ES-I3 (cell line): ENCODE measurements at regions not wholly inside any gene's neighbourhood (a gene's known extent, or its start where the extent isn't known, plus 50 kb on each side); places are given as distances from the start of the nearest gene placed in this dataset.
"Not testable (repeated sequence)": the region's sequence is repeated elsewhere in the genome, so short reads cannot be mapped to it uniquely, and the experiment has no call there.

Experiments
- H3K36me3 ChIP-seq: 2 replicates; pipeline ENCODE4 v1.6.1; 2013; ENCODE audit warnings: mild to moderate bottlenecking, low read length, control low read depth, moderate library complexity; ENCODE audit not compliant: insufficient read depth
- H3K4me1 ChIP-seq: 2 replicates; pipeline ENCODE4 v1.6.1; 2013; ENCODE audit warnings: mild to moderate bottlenecking, control low read depth, low read length; ENCODE audit not compliant: insufficient read depth
- H3K9ac ChIP-seq: 2 replicates; pipeline ENCODE4 v1.6.1; 2013; ENCODE audit warnings: low read depth, mild to moderate bottlenecking, low read length, moderate library complexity
- H3K9me3 ChIP-seq: 2 replicates; pipeline ENCODE4 v1.6.1; 2013; ENCODE audit warnings: mild to moderate bottlenecking, low read length, moderate library complexity; ENCODE audit not compliant: control insufficient read depth, insufficient read depth

GRCh38 chrX:115840729-115841409 lies 279.9 kb downstream of the PLS3 start:
- not testable (repeated sequence) for H3K9me3 ChIP-seq, H3K4me1 ChIP-seq, H3K36me3 ChIP-seq, H3K9ac ChIP-seq

GRCh38 chrX:115850986-115851385 lies 290.0 kb downstream of the PLS3 start:
- H3K9me3 ChIP-seq, H3K9ac ChIP-seq, H3K36me3 ChIP-seq, H3K4me1 ChIP-seq: not testable (repeated sequence)

DNA sequence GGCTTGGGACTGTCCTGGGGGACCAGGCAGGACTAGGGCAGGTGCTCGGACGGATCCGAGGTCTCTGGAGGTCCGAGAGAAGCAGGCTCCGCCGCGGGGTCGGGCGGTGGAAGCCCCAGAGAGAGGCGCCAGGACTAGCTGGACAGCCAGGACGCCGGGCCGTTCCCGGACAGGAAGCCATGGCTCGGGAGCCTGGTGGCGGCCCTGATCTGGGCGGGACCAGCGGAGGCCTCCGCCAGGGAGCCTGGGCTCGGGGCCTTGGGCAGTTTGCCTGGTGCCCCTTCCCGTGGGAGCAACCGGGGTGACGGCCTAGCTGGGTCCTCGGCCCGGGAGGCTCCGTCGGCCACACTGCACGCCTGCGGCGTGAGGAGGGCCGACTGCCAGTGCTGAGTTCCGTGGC lies 292.3 kb downstream of the PLS3 start:
- H3K36me3 ChIP-seq, H3K9ac ChIP-seq, H3K9me3 ChIP-seq, H3K4me1 ChIP-seq: not testable (repeated sequence)

DNA sequence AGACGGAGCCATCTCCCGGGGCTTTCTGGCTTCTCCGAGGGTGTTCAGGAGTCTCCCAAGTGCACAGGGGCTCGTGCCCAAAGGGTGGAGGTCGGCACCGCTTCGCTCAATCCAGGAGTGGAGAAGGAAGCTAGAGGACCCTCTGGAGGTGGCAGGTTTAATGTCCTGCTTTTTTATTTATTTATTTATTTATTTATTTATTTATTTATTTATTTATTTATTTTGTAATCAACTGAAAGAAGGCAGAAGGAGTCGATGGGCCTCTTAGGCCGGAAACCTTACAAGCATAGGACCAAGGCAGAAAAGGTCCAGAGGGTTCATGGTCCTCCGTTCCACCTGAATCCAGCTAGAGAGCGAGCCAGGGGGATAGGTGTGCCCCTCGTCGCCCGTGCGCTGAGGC lies 289.4 kb upstream of the AGTR2 start:
- not testable (repeated sequence) for H3K9me3 ChIP-seq, H3K36me3 ChIP-seq, H3K9ac ChIP-seq, H3K4me1 ChIP-seq

DNA sequence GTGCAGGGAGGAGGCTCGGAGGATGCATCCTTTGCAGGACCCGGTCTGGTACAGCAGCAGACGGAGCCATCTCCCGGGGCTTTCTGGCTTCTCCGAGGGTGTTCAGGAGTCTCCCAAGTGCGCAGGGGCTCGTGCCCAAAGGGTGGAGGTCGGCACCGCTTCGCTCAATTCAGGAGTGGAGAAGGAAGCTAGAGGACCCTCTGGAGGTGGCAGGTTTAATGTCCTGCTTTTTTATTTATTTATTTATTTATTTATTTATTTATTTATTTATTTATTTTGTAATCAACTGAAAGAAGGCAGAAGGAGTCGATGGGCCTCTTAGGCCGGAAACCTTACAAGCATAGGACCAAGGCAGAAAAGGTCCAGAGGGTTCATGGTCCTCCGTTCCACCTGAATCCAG lies 286.4 kb upstream of the AGTR2 start:
- H3K4me1 ChIP-seq, H3K9ac ChIP-seq, H3K9me3 ChIP-seq, H3K36me3 ChIP-seq: not testable (repeated sequence)

- not testable (repeated sequence) for H3K9ac ChIP-seq, H3K9me3 ChIP-seq, H3K4me1 ChIP-seq, H3K36me3 ChIP-seq
These were observed 282.5 kb upstream of the AGTR2 start for GRCh38 chrX:115888041-115888440.

DNA sequence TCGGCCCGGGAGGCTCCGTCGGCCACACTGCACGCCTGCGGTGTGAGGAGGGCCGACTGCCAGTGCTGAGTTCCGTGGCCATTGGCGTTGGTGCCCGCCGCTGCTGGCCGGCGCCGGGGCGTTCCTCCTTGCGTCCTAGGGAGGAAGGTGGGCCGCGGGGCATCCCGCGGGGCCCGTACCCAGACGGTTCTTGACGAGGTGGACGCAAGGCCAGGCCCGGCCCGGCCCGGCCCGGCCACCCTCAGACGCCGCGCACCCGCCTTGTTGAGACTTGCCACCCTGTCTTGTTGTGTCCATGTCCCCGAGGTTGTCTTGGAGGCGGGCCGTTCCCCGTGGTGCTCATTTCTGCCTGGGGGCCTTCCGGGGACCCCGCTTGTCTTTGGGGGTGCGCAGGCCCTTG lies 282.0 kb upstream of the AGTR2 start:
- not testable (repeated sequence) for H3K9me3 ChIP-seq, H3K36me3 ChIP-seq, H3K9ac ChIP-seq, H3K4me1 ChIP-seq

DNA sequence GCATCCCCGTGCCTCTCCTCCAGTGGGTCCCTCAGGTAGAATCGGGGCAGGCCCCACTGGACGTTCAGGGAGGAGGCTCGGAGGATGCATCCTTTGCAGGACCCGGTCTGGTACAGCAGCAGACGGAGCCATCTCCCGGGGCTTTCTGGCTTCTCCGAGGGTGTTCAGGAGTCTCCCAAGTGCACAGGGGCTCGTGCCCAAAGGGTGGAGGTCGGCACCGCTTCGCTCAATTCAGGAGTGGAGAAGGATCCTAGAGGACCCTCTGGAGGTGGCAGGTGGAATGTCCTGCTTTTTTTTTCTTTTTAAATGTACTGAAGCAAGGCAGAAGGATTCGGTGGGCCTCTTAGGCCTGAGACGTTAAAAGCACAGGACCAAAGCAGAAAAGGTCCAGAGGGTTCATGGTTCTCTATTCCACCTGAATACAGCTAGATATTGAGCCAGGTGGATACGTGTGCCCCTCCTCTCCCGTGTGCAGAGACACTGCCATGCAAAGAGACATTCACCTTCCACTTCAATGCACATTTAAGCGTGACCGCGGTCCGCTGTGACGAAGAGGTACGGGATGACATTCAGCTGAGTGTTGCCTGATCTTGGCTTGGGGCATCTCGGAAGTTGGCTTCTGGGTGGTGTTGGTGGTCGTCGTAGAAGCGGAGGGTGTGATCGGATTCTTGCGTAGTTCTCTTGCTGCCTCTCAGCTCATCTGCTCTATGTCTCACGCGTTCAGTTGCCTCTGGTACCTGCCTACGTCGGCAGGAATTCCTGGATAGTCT lies 281.2 kb upstream of the AGTR2 start:
- Histone ChIP-seq H3K4me1 (peaks cover 6% of the 10 kb centered on the region; the same call in 1 of the 2 replicates), H3K36me3 (peaks cover 4% of the 10 kb centered on the region; the same call in 1 of the 2 replicates), H3K9me3 (no peaks in the 10 kb centered on the region), H3K9ac (no peak overlapping the region)

GRCh38 chrX:115892056-115892708 lies 278.4 kb upstream of the AGTR2 start:
- Histone ChIP-seq H3K36me3 (peaks cover 4% of the 10 kb centered on the region; the same call in 1 of the 2 replicates), H3K4me1 (peaks cover 6% of the 10 kb centered on the region; the same call in 1 of the 2 replicates), H3K9ac (no peak overlapping the region), H3K9me3 (no peaks in the 10 kb centered on the region)

- no peaks in the 10 kb centered on the region for H3K9me3 ChIP-seq
- H3K9ac ChIP-seq, result no peak overlapping the region
- H3K4me1 ChIP-seq, result peaks cover 6% of the 10 kb centered on the region; the same call in 1 of the 2 replicates
- H3K36me3 ChIP-seq, result peaks cover 4% of the 10 kb centered on the region; the same call in 1 of the 2 replicates
These were observed 277.5 kb upstream of the AGTR2 start for GRCh38 chrX:115892787-115893671.

GRCh38 chrX:115894087-115894486 lies 276.5 kb upstream of the AGTR2 start:
- Histone ChIP-seq H3K9me3 (no peaks in the 10 kb centered on the region), H3K36me3 (peaks cover 4% of the 10 kb centered on the region; the same call in 1 of the 2 replicates), H3K4me1 (peaks cover 6% of the 10 kb centered on the region; the same call in 1 of the 2 replicates), H3K9ac (no peak overlapping the region)

DNA sequence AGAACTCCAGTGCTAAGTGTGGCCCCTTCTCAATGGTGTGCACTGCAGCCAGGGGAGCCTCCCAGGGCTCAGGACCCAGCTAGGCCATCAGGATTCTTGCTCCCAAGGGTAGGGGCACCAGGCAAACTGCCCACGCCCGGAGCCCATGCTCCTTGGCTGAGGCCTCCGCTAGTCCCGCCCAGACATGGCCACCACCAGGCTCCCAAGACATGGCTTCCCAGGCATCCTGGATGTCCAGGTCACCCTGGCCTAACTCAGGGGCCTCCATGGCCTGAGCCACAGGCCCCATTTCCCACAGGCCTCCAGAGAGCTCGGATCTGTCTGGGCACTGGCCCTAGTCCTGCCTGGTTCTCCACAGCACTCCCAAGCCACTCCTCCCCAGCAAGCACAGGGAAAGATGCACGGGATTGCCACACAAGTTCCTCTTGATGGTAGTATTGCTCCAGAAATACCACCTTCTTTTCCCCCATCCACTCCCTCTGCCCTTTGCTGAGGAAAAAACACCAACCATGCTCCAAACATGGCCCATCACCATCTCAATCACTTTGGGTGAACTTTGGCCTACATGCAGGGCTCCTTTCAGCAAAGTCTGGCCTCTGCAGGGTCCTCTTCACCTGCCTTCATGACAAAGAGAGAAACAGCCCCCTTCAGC lies 274.7 kb upstream of the AGTR2 start:
- H3K36me3 ChIP-seq, result no peaks in the 10 kb centered on the region

GRCh38 chrX:115896362-115896761 lies 274.2 kb upstream of the AGTR2 start:
- Histone ChIP-seq H3K9me3 (no peaks in the 10 kb centered on the region), H3K36me3 (no peaks in the 10 kb centered on the region), H3K9ac (no peak overlapping the region), H3K4me1 (peaks cover 6% of the 10 kb centered on the region; the same call in 1 of the 2 replicates)

More for the DNA sequence above, 274.7 kb upstream of the AGTR2 start:
- Histone ChIP-seq H3K4me1 (peaks cover 6% of the 10 kb centered on the region; the same call in 1 of the 2 replicates), H3K9ac (no peak overlapping the region), H3K9me3 (no peaks in the 10 kb centered on the region)
